SK-N-SH (cell line): ENCODE measurements at regions not wholly inside any gene's neighbourhood (a gene's known extent, or its start where the extent isn't known, plus 50 kb on each side); places are given as distances from the start of the nearest gene placed in this dataset.

ENCODE experiments used
- CTCF ChIA-PET: fragments of 300-600, 350-600 bp; formaldehyde crosslinking; extraction: SDS; loops from one replicate; lab custom pipeline; 2021; lab: Yijun Ruan, JAX
- POLR2A ChIA-PET: fragments of 350-600 bp; sonication (Branson Sonifier 250); formaldehyde crosslinking; extraction: SDS; loops from one replicate; lab custom pipeline; 2020; ENCODE audit warnings: antibody characterized with exemption, inconsistent platforms; lab: Yijun Ruan, JAX
- DNase-seq: peaks from one replicate; pipeline ENCODE4 v3.0.0; 2012
- H2AFZ ChIP-seq: fragments of 200-600 bp; sonication (generic); 2 replicates; pipeline ENCODE4 v1.8.1; 2016; ENCODE audit warnings: antibody characterized with exemption, mild to moderate bottlenecking, low read depth
- H3F3A ChIP-seq: fragments of 200-600 bp; sonication (generic); replicated peaks from 2 replicates; pipeline ENCODE3; 2016; ENCODE audit warnings: antibody characterized with exemption, mild to moderate bottlenecking; ENCODE audit not compliant: insufficient read depth
- H3K27ac ChIP-seq, 2 experiments: fragments of 200-500 bp in 1 of 2; fragments of 200-600 bp in 1 of 2; sonication (Bioruptor generic) in 1 of 2; sonication (generic), shearing (Covaris generic) in 1 of 2; 2 replicates each; pipeline versions ENCODE4 v1.5.1 to v1.6.1; 2014 to 2016; ENCODE audit warnings: low read depth in 2 of 2, inconsistent platforms in 1 of 2, low read length in 1 of 2, mild to moderate bottlenecking in 1 of 2, mixed read lengths in 1 of 2
- H3K27me3 ChIP-seq: fragments of 200-600 bp; sonication (generic), shearing (Covaris generic); 2 replicates; pipeline ENCODE4 v1.6.1; 2016; ENCODE audit warnings: mixed run types; ENCODE audit not compliant: insufficient read depth
- H3K36me3 ChIP-seq, 2 experiments: fragments of 200-500 bp in 1 of 2; fragments of 200-600 bp in 1 of 2; sonication (Bioruptor generic) in 1 of 2; sonication (generic) in 1 of 2; replicated peaks in 1 of 2; 2 replicates each; pipeline versions ENCODE3 to v1.5.1; 2014 to 2016; ENCODE audit warnings: low read length in 1 of 2, mild to moderate bottlenecking in 1 of 2; ENCODE audit not compliant: insufficient read depth in 2 of 2, control insufficient read depth in 1 of 2
- H3K4me1 ChIP-seq, 2 experiments: fragments of 200-500 bp in 1 of 2; fragments of 200-600 bp in 1 of 2; sonication (Bioruptor generic) in 1 of 2; sonication (generic), shearing (Covaris generic) in 1 of 2; 2 replicates each; pipeline versions ENCODE4 v1.5.1 to v1.6.1; 2014 to 2016; ENCODE audit warnings: low read depth in 1 of 2, low read length in 1 of 2, mixed run types in 1 of 2; ENCODE audit not compliant: insufficient read depth in 2 of 2, control insufficient read depth in 1 of 2
- H3K4me2 ChIP-seq: fragments of 200-600 bp; sonication (generic), shearing (Covaris generic); 2 replicates; pipeline ENCODE4 v1.6.1; 2017; ENCODE audit warnings: mixed run types
- H3K4me3 ChIP-seq, 2 experiments: fragments of 200-500 bp in 1 of 2; fragments of 200-600 bp in 1 of 2; sonication (Bioruptor generic) in 1 of 2; sonication (generic), shearing (Covaris generic) in 1 of 2; 2 replicates each; pipeline versions ENCODE4 v1.5.1 to v1.8.1; 2014 to 2016; ENCODE audit warnings: low read depth in 2 of 2, inconsistent platforms in 1 of 2, low read length in 1 of 2, mild to moderate bottlenecking in 1 of 2, mixed read lengths in 1 of 2, moderate library complexity in 1 of 2
- H3K79me2 ChIP-seq: fragments of 200-600 bp; sonication (generic); 2 replicates; pipeline ENCODE4 v1.8.1; 2017; ENCODE audit warnings: mild to moderate bottlenecking; ENCODE audit not compliant: insufficient read depth
- H3K9ac ChIP-seq: fragments of 200-600 bp; sonication (generic); 2 replicates; pipeline ENCODE4 v1.6.1; 2017; ENCODE audit warnings: mixed run types
- H3K9me2 ChIP-seq: fragments of 200-600 bp; sonication (generic); 2 replicates; pipeline ENCODE4 v1.6.1; 2017; ENCODE audit warnings: mixed run types
- H3K9me3 ChIP-seq: fragments of 200-600 bp; sonication (generic); 2 replicates; pipeline ENCODE4 v1.6.1; 2017; ENCODE audit warnings: mixed run types, mild to moderate bottlenecking, moderate library complexity
- H4K20me1 ChIP-seq: fragments of 200-600 bp; sonication (generic); 2 replicates; pipeline ENCODE4 v1.6.1; 2017; ENCODE audit warnings: mild to moderate bottlenecking, mixed run types; ENCODE audit not compliant: insufficient read depth
- CHD2 ChIP-seq: fragments of 150-350 bp; IDR thresholded peaks from 2 replicates; pipeline ENCODE4 v1.6.1; 2018; ENCODE audit warnings: low read length; ENCODE audit not compliant: partially characterized antibody
- CTCF ChIP-seq: fragments of 200-600 bp; sonication (generic); IDR thresholded peaks from 2 replicates; pipeline ENCODE4 v1.6.1; 2017; ENCODE audit warnings: antibody characterized with exemption, mild to moderate bottlenecking, moderate library complexity
- EZH2phosphoT487 ChIP-seq: fragments of 200-600 bp; sonication (generic); IDR thresholded peaks from 2 replicates; pipeline ENCODE4 v1.6.1; 2017; ENCODE audit warnings: low read depth, mixed run types, mild to moderate bottlenecking, antibody characterized with exemption, moderate library complexity, borderline replicate concordance
- FOSL2 ChIP-seq: IDR thresholded peaks from 2 replicates; pipeline ENCODE4 v1.4.0; 2012; ENCODE audit warnings: low read depth, mild to moderate bottlenecking, moderate library complexity, borderline replicate concordance
- FOXJ3 ChIP-seq: sonication (generic); formaldehyde crosslinking; IDR thresholded peaks from 2 replicates; pipeline ENCODE4 v1.5.1; 2020; ENCODE audit warnings: mild to moderate bottlenecking, missing genetic modification reagents
- FOXM1 ChIP-seq: IDR thresholded peaks from 2 replicates; pipeline ENCODE4 v1.4.0; 2012; ENCODE audit warnings: low read depth, mild to moderate bottlenecking
- GABPA ChIP-seq: IDR thresholded peaks from 2 replicates; pipeline ENCODE4 v1.4.0; 2012; ENCODE audit warnings: low read depth, mild to moderate bottlenecking
- GATA2 ChIP-seq: sonication (generic); formaldehyde crosslinking; IDR thresholded peaks from 2 replicates; pipeline ENCODE4 v1.5.0; 2020; ENCODE audit warnings: mild to moderate bottlenecking, missing genetic modification reagents
- JUND ChIP-seq: IDR thresholded peaks from 2 replicates; pipeline ENCODE4 v1.4.0; 2012
- MEF2A ChIP-seq: IDR thresholded peaks from 2 replicates; pipeline ENCODE4 v1.4.0; 2012; ENCODE audit warnings: low read depth, borderline replicate concordance
- MXI1 ChIP-seq: IDR thresholded peaks from 2 replicates; pipeline ENCODE4 v1.6.1; 2012; ENCODE audit warnings: mild to moderate bottlenecking, low read depth, low read length, improper control_type of control experiment
- NFIC ChIP-seq: IDR thresholded peaks from 2 replicates; pipeline ENCODE4 v1.4.0; 2012; ENCODE audit warnings: borderline replicate concordance
- NRF1 ChIP-seq: IDR thresholded peaks from 2 replicates; pipeline ENCODE4 v1.6.1; 2012; ENCODE audit warnings: low read depth, mild to moderate bottlenecking, low read length
- POLR2AphosphoS5 ChIP-seq: IDR thresholded peaks from 2 replicates; pipeline ENCODE4 v1.6.1; 2012; ENCODE audit warnings: low read depth, low read length
- RAD21 ChIP-seq: IDR thresholded peaks from 2 replicates; pipeline ENCODE4 v1.6.1; 2012; ENCODE audit warnings: mild to moderate bottlenecking, low read length
- RFX5 ChIP-seq: IDR thresholded peaks from 2 replicates; pipeline ENCODE4 v1.6.1; 2012; ENCODE audit warnings: mild to moderate bottlenecking, improper control_type of control experiment, low read length
- RXRA ChIP-seq: IDR thresholded peaks from 2 replicates; pipeline ENCODE4 v1.4.0; 2012; ENCODE audit warnings: low read depth, mild to moderate bottlenecking, borderline replicate concordance
- SIN3A ChIP-seq: IDR thresholded peaks from 2 replicates; pipeline ENCODE4 v1.6.1; 2012; ENCODE audit warnings: low read depth, mild to moderate bottlenecking, low read length, moderate library complexity, borderline replicate concordance
- SMC3 ChIP-seq: IDR thresholded peaks from 2 replicates; pipeline ENCODE4 v1.6.1; 2012; ENCODE audit warnings: low read depth, low read length, improper control_type of control experiment
- TAF1 ChIP-seq: IDR thresholded peaks from 2 replicates; pipeline ENCODE4 v1.6.1; 2012; ENCODE audit warnings: low read depth, mild to moderate bottlenecking, low read length, moderate library complexity, borderline replicate concordance
- TCF12 ChIP-seq: IDR thresholded peaks from 2 replicates; pipeline ENCODE4 v1.4.0; 2012
- TEAD4 ChIP-seq: IDR thresholded peaks from 2 replicates; pipeline ENCODE4 v1.4.0; 2012; ENCODE audit warnings: mild to moderate bottlenecking, borderline replicate concordance; ENCODE audit not compliant: insufficient read depth
- YY1 ChIP-seq: IDR thresholded peaks from 2 replicates; pipeline ENCODE4 v1.4.0; 2012; ENCODE audit warnings: low read depth, mild to moderate bottlenecking
- WGBS: methylation state at CpG from one replicate; pipeline ENCODE4 v1.1.6; 2017; ENCODE audit warnings: low lambda C conversion rate; 5-methylcytosine and 5-hydroxymethylcytosine counted together
- TF ChIP-seq, protein P1 (sequence below): fragments of 150-350 bp; IDR thresholded peaks from 2 replicates; pipeline ENCODE4 v1.6.1; 2016; ENCODE audit warnings: mild to moderate bottlenecking, low read depth, low read length
- TF ChIP-seq, protein P2 (sequence below): IDR thresholded peaks from 2 replicates; pipeline ENCODE4 v1.4.0; 2012; ENCODE audit warnings: low read depth

- H3K27me3 ChIP-seq: no peaks in the 10 kb centered on the region
- H3K4me1 ChIP-seq: no peaks in the 10 kb centered on the region
- peaks cover 9% of the 10 kb centered on the region for H3F3A ChIP-seq
- ChIA-PET POLR2A (no interaction called here), CTCF (no interaction called here)
- H3K9me3 ChIP-seq: no peaks in the 10 kb centered on the region
- H2AFZ ChIP-seq: no peak overlapping the region; the same call in 1 of the 2 replicates
- no peaks in the 10 kb centered on the region for H3K9me2 ChIP-seq
- no peak for DNase-seq
- WGBS: 90% methylated on average over 3 of the region's 3 CpGs
- no peak overlapping the region for H3K4me3 ChIP-seq
- H3K36me3 ChIP-seq: peaks cover 0 to 3% of the 10 kb centered on the region in 2 experiments
- no peak overlapping the region for H3K27ac ChIP-seq
- H4K20me1 ChIP-seq: no peaks in the 10 kb centered on the region
- no peak overlapping the region for H3K9ac ChIP-seq
- no peak overlapping the region for H3K4me2 ChIP-seq
- no peaks in the 10 kb centered on the region for H3K79me2 ChIP-seq
- TF ChIP-seq FOXJ3: no peak
- TF ChIP-seq FOSL2: no peak
- TF ChIP-seq RFX5: no peak
- TF ChIP-seq GABPA: no peak
- TF ChIP-seq SIN3A: no peak
- TF ChIP-seq MEF2A: no peak
- no peak for TF ChIP-seq MXI1
- TF ChIP-seq NFIC: no peak
- no peak for TF ChIP-seq JUND
- TF ChIP-seq RAD21: no peak
- no peak for TF ChIP-seq SMC3
- no peak for TF ChIP-seq NRF1
- no peak for TF ChIP-seq RXRA
- no peak for TF ChIP-seq CHD2
- no peak for TF ChIP-seq POLR2AphosphoS5
- no peak for TF ChIP-seq EZH2phosphoT487
- TF ChIP-seq YY1: no peak
- TF ChIP-seq, protein P1, sequence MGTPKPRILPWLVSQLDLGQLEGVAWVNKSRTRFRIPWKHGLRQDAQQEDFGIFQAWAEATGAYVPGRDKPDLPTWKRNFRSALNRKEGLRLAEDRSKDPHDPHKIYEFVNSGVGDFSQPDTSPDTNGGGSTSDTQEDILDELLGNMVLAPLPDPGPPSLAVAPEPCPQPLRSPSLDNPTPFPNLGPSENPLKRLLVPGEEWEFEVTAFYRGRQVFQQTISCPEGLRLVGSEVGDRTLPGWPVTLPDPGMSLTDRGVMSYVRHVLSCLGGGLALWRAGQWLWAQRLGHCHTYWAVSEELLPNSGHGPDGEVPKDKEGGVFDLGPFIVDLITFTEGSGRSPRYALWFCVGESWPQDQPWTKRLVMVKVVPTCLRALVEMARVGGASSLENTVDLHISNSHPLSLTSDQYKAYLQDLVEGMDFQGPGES: no peak
- no peak for TF ChIP-seq FOXM1
Measured at GRCh38 chr5:78705826-78706225, 57.3 kb upstream of the LHFPL2 start.

GRCh38 chr5:78701795-78702410, 53.3 kb upstream of the LHFPL2 start:
- WGBS: 90% methylated on average over 3 of the region's 3 CpGs
- no peaks in the 10 kb centered on the region for H4K20me1 ChIP-seq
- no peaks in the 10 kb centered on the region for H3K9me3 ChIP-seq
- ChIA-PET CTCF (interaction anchor here (1.3 to 1.5 kb wide), 2 partner anchors 18 to 46 kb away, joined by 3 read pairs; no protein-coding TSS in a partner anchor), POLR2A (no interaction called here)
- no peak overlapping the region for H3K4me3 ChIP-seq
- no peak for TF ChIP-seq GABPA
- TF ChIP-seq TEAD4: no peak
- no peak for TF ChIP-seq TAF1
- TF ChIP-seq RXRA: no peak
- TF ChIP-seq GATA2: no peak
- no peak for TF ChIP-seq MXI1
- TF ChIP-seq MEF2A: no peak
- no peak for TF ChIP-seq FOSL2
- TF ChIP-seq FOXM1: no peak
- no peak for TF ChIP-seq CTCF
- TF ChIP-seq, protein P2, sequence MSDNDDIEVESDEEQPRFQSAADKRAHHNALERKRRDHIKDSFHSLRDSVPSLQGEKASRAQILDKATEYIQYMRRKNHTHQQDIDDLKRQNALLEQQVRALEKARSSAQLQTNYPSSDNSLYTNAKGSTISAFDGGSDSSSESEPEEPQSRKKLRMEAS: no peak
- TF ChIP-seq TCF12: no peak
- TF ChIP-seq SIN3A: no peak
- H3K4me1 ChIP-seq: peaks cover 0 to 6% of the 10 kb centered on the region in 2 experiments; a peak in 2 of 4 replicates
- no peak overlapping the region for H3K4me2 ChIP-seq
- H3K79me2 ChIP-seq: no peaks in the 10 kb centered on the region
- peaks cover 0 to 3% of the 10 kb centered on the region in 2 experiments for H3K36me3 ChIP-seq
- H3K27ac ChIP-seq: no peak overlapping the region
- no peaks in the 10 kb centered on the region for H3K9me2 ChIP-seq
- DNase-seq: no peak
- H3K27me3 ChIP-seq: no peaks in the 10 kb centered on the region
- H3K9ac ChIP-seq: no peak overlapping the region
- H3F3A ChIP-seq: peaks cover 22% of the 10 kb centered on the region
- H2AFZ ChIP-seq: no peak overlapping the region
